Naive B cell (primary cell): ENCODE measurements at regions not wholly inside any gene's neighbourhood (a gene's known extent, or its start where the extent isn't known, plus 50 kb on each side); places are given as distances from the start of the nearest gene placed in this dataset.

ENCODE experiments used
- ATAC-seq, 2 donors: fragments of 150-1000 bp; cut with Tn5 transposase; 2 replicates each; pipeline ENCODE4 v1.10.0; 2021; ENCODE audit warnings: low read depth in 2 of 2, mild to moderate bottlenecking in 2 of 2, moderate library complexity in 2 of 2
- DNase-seq: peaks from one replicate; pipeline ENCODE4 v3.0.0; 2022
- H3K27ac Mint-ChIP-seq, 6 donors: one replicate each; pipeline ENCODE4 v1.8.0; 2020 to 2022; ENCODE audit warnings: mild to moderate bottlenecking in 6 of 6, mixed read lengths in 6 of 6, moderate library complexity in 5 of 6, inconsistent platforms in 2 of 6
- H3K27me3 Mint-ChIP-seq, 3 donors: one replicate each; pipeline ENCODE4 v1.8.0; 2021 to 2022; ENCODE audit warnings: mixed read lengths in 3 of 3, mild to moderate bottlenecking in 1 of 3
- H3K36me3 Mint-ChIP-seq, 2 donors: one replicate each; pipeline ENCODE4 v1.8.0; 2020 to 2022; ENCODE audit warnings: mixed read lengths in 2 of 2, inconsistent platforms in 1 of 2, mild to moderate bottlenecking in 1 of 2
- H3K4me1 Mint-ChIP-seq, 3 donors: one replicate each; pipeline ENCODE4 v1.8.0; 2020 to 2022; ENCODE audit warnings: mixed read lengths in 3 of 3, inconsistent platforms in 1 of 3, mild to moderate bottlenecking in 1 of 3, moderate library complexity in 1 of 3
- H3K4me3 Mint-ChIP-seq, 8 donors: one replicate each; pipeline ENCODE4 v1.8.0; 2020 to 2022; ENCODE audit warnings: mild to moderate bottlenecking in 8 of 8, mixed read lengths in 8 of 8, moderate library complexity in 8 of 8, inconsistent platforms in 2 of 8
- H3K9me3 Mint-ChIP-seq, 7 donors: one replicate each; pipeline ENCODE4 v1.8.0; 2020 to 2022; ENCODE audit warnings: mixed read lengths in 7 of 7, mild to moderate bottlenecking in 5 of 7, inconsistent platforms in 2 of 7, moderate library complexity in 1 of 7

DNA sequence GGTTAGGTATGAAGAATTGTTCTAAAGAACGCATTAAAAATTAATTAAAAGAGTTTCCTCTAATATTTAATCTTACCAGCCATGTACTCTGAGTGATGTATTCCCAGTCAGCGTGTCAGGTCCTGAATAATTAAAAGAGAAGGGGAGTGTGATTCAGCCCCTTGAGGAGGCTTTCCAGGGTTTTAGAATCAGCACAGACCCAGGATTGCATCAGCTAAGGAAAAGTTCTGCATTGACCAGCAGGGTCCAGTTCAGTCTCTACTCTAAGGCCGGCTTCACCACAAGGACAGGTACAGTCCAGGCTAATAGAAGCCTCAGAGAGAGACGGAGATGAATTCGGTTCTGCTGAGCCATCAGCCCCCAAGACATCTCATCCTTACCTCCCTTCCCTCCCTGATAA is 499.5 kb upstream of the PROK2 start:
- Mint-ChIP-seq H3K36me3 (peaks cover 0 to 11% of the 10 kb centered on the region in 2 donors), H3K9me3 (peaks cover 6 to 25% (median 10%) of the 10 kb centered on the region in 7 donors), H3K4me1 (peaks cover 33 to 37% (median 34%) of the 10 kb centered on the region in 3 donors), H3K27me3 (peaks cover 0 to 7% (median 6%) of the 10 kb centered on the region in 3 donors), H3K27ac (peak overlapping the region in 1 of 6 donors; percentile 15), H3K4me3 (no peak overlapping the region)
- ATAC-seq: no peak
- no peak for DNase-seq

GRCh38 chr3:72282918-72283317 is 498.0 kb upstream of the PROK2 start:
- Mint-ChIP-seq H3K4me3 (peak overlapping the region in 1 of 8 donors; percentile 11), H3K27me3 (peaks cover 4 to 15% (median 9%) of the 10 kb centered on the region in 3 donors), H3K27ac (no peak overlapping the region), H3K36me3 (peaks cover 0 to 11% of the 10 kb centered on the region in 2 donors), H3K4me1 (peaks cover 24 to 31% (median 26%) of the 10 kb centered on the region in 3 donors), H3K9me3 (peaks cover 6 to 25% (median 14%) of the 10 kb centered on the region in 7 donors)
- peak in 1 of 2 donors; percentile 28 for ATAC-seq
- no peak for DNase-seq

GRCh38 chr3:72281551-72281950 is 496.6 kb upstream of the PROK2 start:
- no peak for ATAC-seq
- Mint-ChIP-seq H3K27me3 (peaks cover 4 to 10% (median 9%) of the 10 kb centered on the region in 3 donors), H3K4me1 (peaks cover 34 to 39% (median 38%) of the 10 kb centered on the region in 3 donors), H3K27ac (peak overlapping the region in 1 of 6 donors; percentile 11), H3K4me3 (peak overlapping the region in 1 of 8 donors; percentile 19), H3K9me3 (peaks cover 6 to 33% (median 14%) of the 10 kb centered on the region in 7 donors), H3K36me3 (peaks cover 0 to 11% of the 10 kb centered on the region in 2 donors)
- DNase-seq: no peak

DNA sequence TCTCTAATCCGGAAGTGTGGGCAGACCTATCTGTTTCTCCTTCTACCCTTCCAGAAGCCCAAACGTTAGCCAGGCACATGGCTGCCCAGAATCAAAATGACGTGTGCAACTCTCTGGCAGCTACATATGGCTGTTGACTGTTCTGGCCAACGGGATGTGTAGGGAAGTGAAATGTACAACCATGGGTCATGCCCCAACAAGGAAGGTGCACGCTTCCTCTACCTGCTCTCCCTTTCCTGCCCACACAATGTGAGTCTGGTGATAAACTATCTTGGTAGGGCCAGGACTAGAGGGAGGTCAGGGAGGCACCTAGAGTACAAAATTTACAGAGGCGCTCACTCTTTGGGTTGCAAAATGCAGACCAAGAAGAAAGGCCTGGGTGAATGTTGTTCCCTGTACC is 495.9 kb upstream of the PROK2 start:
- Mint-ChIP-seq H3K27ac (no peak overlapping the region), H3K4me1 (peaks cover 39 to 46% (median 40%) of the 10 kb centered on the region in 3 donors), H3K4me3 (no peak overlapping the region), H3K27me3 (peaks cover 4 to 9% (median 8%) of the 10 kb centered on the region in 3 donors), H3K36me3 (peaks cover 3 to 11% of the 10 kb centered on the region in 2 donors), H3K9me3 (peaks cover 6 to 33% (median 14%) of the 10 kb centered on the region in 7 donors)
- DNase-seq (no peak), ATAC-seq (peak; percentile 35 to 52)

DNA sequence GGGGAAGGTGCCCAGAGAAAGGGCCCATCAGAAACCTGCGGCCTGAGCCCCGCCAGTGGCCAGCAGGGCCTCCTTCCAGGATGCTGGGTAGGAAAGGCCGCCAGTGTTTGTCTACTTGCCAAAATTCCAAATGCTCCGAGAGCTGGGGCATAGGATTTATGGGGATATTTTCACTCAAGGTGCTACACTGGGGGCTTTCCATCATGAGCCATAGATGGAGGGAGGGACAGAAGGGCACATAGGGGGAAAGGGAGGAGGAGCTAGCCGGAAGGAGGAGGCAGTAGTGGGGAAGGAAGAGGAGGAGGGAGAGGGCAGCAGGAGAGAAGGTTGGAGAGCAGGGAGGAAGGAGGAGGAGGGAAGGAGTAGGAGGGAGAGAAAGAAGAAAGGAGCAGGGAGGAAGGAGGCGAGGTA is 494.7 kb upstream of the PROK2 start:
- H3K27ac Mint-ChIP-seq: peak overlapping the region in 1 of 6 donors; percentile 42
- peaks cover 51 to 58% (median 51%) of the 10 kb centered on the region in 3 donors for H3K4me1 Mint-ChIP-seq
- peaks cover 3 to 11% of the 10 kb centered on the region in 2 donors for H3K36me3 Mint-ChIP-seq
- ATAC-seq (no peak), DNase-seq (no peak)
- peak overlapping the region in 1 of 8 donors; percentile 30 for H3K4me3 Mint-ChIP-seq
- H3K9me3 Mint-ChIP-seq: peaks cover 6 to 33% (median 14%) of the 10 kb centered on the region in 7 donors
- H3K27me3 Mint-ChIP-seq: peaks cover 4 to 9% (median 8%) of the 10 kb centered on the region in 3 donors

DNA sequence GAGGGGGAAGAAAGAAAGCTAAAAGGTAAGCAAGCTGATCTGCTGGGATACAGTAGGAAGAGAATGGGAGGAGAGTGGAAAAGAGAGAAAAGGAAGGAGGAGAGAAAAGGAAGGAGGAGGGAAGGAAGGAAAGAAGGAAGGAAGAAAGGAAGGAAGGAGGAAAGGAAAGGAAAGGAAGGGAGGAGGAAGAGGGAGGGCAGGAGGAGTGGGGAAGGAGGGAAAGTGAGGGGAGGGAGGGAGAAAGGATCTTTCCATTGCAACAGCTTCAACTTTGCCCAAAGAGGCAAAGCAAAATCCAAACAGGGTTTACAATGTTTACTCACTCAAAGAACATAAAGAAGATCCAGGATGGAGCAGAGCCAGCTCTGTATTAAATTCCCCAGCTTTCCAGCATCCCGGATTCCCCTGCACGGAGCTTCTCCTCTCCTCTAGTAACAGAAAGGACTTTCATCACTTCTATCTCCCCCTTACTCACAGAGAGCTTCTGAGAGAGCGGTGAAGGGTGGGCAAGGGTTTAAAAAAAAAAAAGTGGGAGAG is 494.2 kb upstream of the PROK2 start:
- peaks cover 3 to 11% of the 10 kb centered on the region in 2 donors for H3K36me3 Mint-ChIP-seq
- peaks cover 6 to 32% (median 14%) of the 10 kb centered on the region in 7 donors for H3K9me3 Mint-ChIP-seq
- H3K27ac Mint-ChIP-seq: peak overlapping the region in 1 of 6 donors; percentile 42
- H3K4me1 Mint-ChIP-seq: peaks cover 56 to 63% (median 56%) of the 10 kb centered on the region in 3 donors
- H3K27me3 Mint-ChIP-seq: peaks cover 4 to 9% (median 8%) of the 10 kb centered on the region in 3 donors
- peak overlapping the region in 1 of 8 donors; percentile 30 for H3K4me3 Mint-ChIP-seq
- ATAC-seq (no peak), DNase-seq (no peak)

- H3K27ac Mint-ChIP-seq: peak overlapping the region in 1 of 6 donors; percentile 9
Measured at GRCh38 chr3:72278349-72279067, 493.6 kb upstream of the PROK2 start.

GRCh38 chr3:72277710-72278109 is 492.8 kb upstream of the PROK2 start:
- H3K27ac Mint-ChIP-seq: no peak overlapping the region
- ATAC-seq (no peak), DNase-seq (no peak)
- peaks cover under 1 to 3% of the 10 kb centered on the region in 2 donors for H3K36me3 Mint-ChIP-seq
- peak overlapping the region in 1 of 8 donors; percentile 9 for H3K4me3 Mint-ChIP-seq
- peaks cover 68 to 77% (median 70%) of the 10 kb centered on the region in 3 donors for H3K4me1 Mint-ChIP-seq
- peaks cover 4 to 9% (median 8%) of the 10 kb centered on the region in 3 donors for H3K27me3 Mint-ChIP-seq
- H3K9me3 Mint-ChIP-seq: peaks cover 0 to 20% (median 5%) of the 10 kb centered on the region in 7 donors

More at GRCh38 chr3:72278349-72279067, 493.6 kb upstream of the PROK2 start:
- H3K27me3 Mint-ChIP-seq: peaks cover 4 to 9% (median 8%) of the 10 kb centered on the region in 3 donors
- DNase-seq (no peak), ATAC-seq (no peak)
- H3K4me3 Mint-ChIP-seq: peak overlapping the region in 2 of 8 donors; percentile 17 to 36
- H3K4me1 Mint-ChIP-seq: peaks cover 60 to 70% (median 62%) of the 10 kb centered on the region in 3 donors
- peaks cover 3 to 9% of the 10 kb centered on the region in 2 donors for H3K36me3 Mint-ChIP-seq
- H3K9me3 Mint-ChIP-seq: peaks cover 6 to 27% (median 13%) of the 10 kb centered on the region in 7 donors

- peaks cover 0 to 11% (median 3%) of the 10 kb centered on the region in 7 donors for H3K9me3 Mint-ChIP-seq
- H3K27ac Mint-ChIP-seq: peak overlapping the region in 1 of 6 donors; percentile 47
- no peak for DNase-seq
- no peak for ATAC-seq
- H3K27me3 Mint-ChIP-seq: peaks cover 4 to 9% (median 8%) of the 10 kb centered on the region in 3 donors
- H3K36me3 Mint-ChIP-seq: peaks cover 0 to 3% of the 10 kb centered on the region in 2 donors
- peak overlapping the region in 2 of 8 donors; percentile 35 to 58 for H3K4me3 Mint-ChIP-seq
- peaks cover 69 to 85% (median 77%) of the 10 kb centered on the region in 3 donors for H3K4me1 Mint-ChIP-seq
Measured at GRCh38 chr3:72276806-72277205, 491.9 kb upstream of the PROK2 start.

DNA sequence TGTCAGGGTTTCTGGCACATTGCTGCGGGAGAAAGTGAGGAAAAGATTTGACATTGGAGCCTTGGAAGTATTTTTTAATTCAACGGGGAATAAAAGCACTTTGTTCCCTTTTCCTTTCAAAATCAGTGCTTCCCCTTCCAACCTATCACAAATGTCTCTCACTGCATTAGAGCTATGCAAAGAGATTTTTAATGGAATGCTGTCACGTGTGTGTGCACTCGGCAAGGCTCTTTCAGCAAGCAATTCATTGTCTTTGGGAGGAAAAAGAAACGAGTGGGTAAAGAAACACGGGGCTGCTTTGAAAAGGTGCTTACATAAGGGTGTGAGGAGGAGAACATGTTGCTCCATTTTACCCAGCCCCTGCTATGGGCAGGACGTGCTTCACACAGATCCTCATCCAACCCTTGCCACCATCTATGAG is 490.4 kb upstream of the PROK2 start:
- Mint-ChIP-seq H3K4me3 (peak overlapping the region in 1 of 8 donors; percentile 26), H3K9me3 (peaks cover 0 to 11% (median 3%) of the 10 kb centered on the region in 7 donors), H3K36me3 (peaks cover 0 to 3% of the 10 kb centered on the region in 2 donors), H3K27ac (peak overlapping the region in 5 of 6 donors; percentile 24 to 87 (median 68)), H3K4me1 (peaks cover 71 to 86% (median 77%) of the 10 kb centered on the region in 3 donors), H3K27me3 (peaks cover 0 to 9% (median 8%) of the 10 kb centered on the region in 3 donors)
- ATAC-seq (no peak), DNase-seq (no peak)

DNA sequence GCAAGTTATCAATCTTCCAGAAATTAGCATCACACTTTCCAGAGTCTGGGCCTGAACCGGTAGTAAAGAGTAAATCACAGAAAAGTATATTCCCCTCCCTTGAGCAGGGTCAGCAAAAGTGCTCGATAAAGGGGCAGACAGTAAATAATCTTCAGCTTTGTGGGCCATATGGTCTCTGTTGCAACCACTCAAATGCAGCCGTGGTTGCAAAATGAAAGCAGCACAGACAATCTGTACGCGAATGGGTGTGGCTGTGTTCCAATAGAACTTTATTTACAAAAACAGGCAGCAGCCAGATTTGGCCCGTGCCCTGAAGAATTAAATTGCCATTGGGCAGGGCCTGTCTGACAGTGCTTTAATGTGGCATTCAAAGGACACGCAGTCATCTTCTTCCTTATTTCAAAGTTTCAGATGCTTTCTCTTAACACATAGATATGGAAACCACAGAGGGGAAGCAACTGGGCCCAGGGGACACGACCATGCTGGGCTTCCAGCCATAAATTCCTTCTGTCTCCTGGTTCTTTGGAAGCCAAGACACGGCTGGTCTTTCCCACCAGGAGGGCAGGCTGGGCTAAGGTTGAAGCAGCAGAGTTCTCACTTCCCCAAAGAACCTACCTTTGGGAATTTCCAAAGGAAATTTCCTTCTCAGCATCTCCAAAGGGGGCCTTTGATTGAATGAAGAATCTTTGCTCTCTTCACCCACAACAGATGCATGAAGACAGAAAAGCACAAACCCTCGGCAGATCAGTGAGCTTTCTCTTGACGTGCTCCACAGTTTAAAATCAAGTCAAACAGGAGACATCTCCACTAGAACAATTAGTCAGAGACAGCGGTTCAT is 489.8 kb upstream of the PROK2 start:
- H3K36me3 Mint-ChIP-seq: peaks cover 0 to 3% of the 10 kb centered on the region in 2 donors

DNA sequence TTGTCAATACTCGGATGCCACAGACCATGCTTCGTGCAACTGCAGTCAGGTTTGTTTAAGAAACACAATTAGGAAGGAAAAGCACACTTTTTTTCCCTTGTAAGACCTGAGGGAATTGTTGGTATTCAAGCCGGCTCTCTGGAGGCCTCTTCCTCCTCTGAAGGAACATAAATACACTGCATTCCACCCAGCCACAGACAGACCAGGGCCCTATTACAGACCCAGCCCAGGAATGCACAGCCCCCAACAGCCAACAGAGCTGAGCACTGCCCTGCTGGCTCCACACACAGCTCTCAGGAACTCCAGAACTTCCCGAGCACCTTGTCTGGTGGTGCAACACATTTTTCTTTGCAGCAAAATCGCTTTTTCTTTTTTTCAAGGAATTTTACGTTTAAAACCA is 488.7 kb upstream of the PROK2 start:
- DNase-seq (no peak), ATAC-seq (no peak)
- H3K4me3 Mint-ChIP-seq: peak overlapping the region in 7 of 8 donors; percentile 5 to 78 (median 33)
- H3K27ac Mint-ChIP-seq: peak overlapping the region in 2 of 6 donors; percentile 22 to 68
- H3K9me3 Mint-ChIP-seq: peaks cover 0 to 11% (median 2%) of the 10 kb centered on the region in 7 donors
- H3K36me3 Mint-ChIP-seq: peaks cover 0 to 3% of the 10 kb centered on the region in 2 donors
- H3K27me3 Mint-ChIP-seq: peaks cover 0 to 3% (median 1%) of the 10 kb centered on the region in 3 donors
- peaks cover 70 to 93% (median 84%) of the 10 kb centered on the region in 3 donors for H3K4me1 Mint-ChIP-seq

More for the DNA sequence above, 489.8 kb upstream of the PROK2 start:
- peaks cover 0 to 9% (median 8%) of the 10 kb centered on the region in 3 donors for H3K27me3 Mint-ChIP-seq
- peak; percentile 75 for DNase-seq
- H3K4me3 Mint-ChIP-seq: peak overlapping the region; percentile 19 to 84 (median 68)
- H3K27ac Mint-ChIP-seq: peak overlapping the region; percentile 24 to 87 (median 67)
- ATAC-seq: peak; percentile 93 to 94
- peaks cover 74 to 88% (median 84%) of the 10 kb centered on the region in 3 donors for H3K4me1 Mint-ChIP-seq
- H3K9me3 Mint-ChIP-seq: peaks cover 0 to 11% (median 3%) of the 10 kb centered on the region in 7 donors
